ENCODE measurements at regions not wholly inside any gene's neighbourhood (a gene's known extent, or its start where the extent isn't known, plus 50 kb on each side); places are given as distances from the start of the nearest gene placed in this dataset.

DNA sequence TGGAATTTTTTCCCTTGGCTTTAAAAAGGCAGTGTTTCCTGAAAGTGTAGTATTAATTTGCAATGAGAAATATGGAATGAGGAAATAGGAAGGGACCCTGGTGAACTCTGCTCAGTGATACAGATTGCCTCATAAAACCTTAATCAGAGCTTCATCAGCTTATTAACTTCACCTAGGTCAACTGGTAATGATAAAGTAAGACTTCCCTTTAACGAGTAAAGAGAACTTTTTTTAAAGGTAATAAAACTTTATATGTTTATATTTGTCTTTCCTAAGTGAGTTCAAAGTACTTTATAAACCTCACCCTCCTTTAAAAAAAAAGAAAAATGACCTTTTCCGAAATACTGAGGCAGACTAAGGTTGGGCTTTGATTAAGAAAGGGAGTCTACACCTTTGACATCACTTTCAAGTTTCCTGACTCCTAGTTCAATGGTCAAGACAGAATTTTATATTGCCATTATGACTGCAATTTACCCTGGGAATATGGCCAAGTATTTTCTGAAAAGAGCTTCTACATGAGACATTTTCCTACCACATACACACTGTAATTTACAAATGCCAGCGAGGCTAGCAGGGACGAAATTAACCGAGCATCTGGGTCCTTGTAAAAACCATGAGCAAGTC, 706.3 kb upstream of the TENM3 start:
- TF ChIP-seq, protein P1, sequence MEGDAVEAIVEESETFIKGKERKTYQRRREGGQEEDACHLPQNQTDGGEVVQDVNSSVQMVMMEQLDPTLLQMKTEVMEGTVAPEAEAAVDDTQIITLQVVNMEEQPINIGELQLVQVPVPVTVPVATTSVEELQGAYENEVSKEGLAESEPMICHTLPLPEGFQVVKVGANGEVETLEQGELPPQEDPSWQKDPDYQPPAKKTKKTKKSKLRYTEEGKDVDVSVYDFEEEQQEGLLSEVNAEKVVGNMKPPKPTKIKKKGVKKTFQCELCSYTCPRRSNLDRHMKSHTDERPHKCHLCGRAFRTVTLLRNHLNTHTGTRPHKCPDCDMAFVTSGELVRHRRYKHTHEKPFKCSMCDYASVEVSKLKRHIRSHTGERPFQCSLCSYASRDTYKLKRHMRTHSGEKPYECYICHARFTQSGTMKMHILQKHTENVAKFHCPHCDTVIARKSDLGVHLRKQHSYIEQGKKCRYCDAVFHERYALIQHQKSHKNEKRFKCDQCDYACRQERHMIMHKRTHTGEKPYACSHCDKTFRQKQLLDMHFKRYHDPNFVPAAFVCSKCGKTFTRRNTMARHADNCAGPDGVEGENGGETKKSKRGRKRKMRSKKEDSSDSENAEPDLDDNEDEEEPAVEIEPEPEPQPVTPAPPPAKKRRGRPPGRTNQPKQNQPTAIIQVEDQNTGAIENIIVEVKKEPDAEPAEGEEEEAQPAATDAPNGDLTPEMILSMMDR (IDR thresholded peaks at IDR 0.05), result no peak
- TF ChIP-seq POLR2AphosphoS5 (IDR thresholded peaks at IDR 0.05), result no peak
- TF ChIP-seq EP300 (IDR thresholded peaks at IDR 0.05), result no peak
- TF ChIP-seq POLR2A (IDR thresholded peaks at IDR 0.05), result no peak
- 46% methylated on average over 5 of the region's 5 CpGs for WGBS
- Histone ChIP-seq H3K27ac (no peak overlapping the region), H3K9me3 (no peaks in the 10 kb centered on the region), H3K4me3 (no peak overlapping the region), H3K27me3 (no peaks in the 10 kb centered on the region), H3K36me3 (no peaks in the 10 kb centered on the region), H3K4me1 (no peaks in the 10 kb centered on the region)
- DNase-seq (ENCODE audit: low spot score in 2 of 2), result no peak

DNA sequence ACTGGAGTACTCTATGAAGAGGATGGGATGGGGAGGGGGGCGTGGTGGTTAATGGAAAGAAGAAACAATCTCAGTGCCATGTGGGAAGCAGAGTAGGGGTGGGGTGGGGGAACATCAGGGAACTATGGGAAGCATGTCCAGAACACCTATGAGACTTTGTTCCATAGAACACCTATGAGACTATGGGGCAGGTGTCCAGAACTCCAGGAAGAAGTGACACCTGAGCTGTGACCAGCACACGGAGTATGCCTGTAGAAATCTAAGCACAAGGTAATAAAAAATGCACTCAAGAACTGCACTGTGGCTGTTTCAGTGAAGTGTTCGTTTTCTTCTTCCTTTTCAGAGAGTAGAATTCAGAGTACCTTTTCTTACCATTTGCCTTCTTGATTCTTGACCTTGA, 704.8 kb upstream of the TENM3 start:
- Histone ChIP-seq H3K27ac (no peak overlapping the region), H3K27me3 (no peaks in the 10 kb centered on the region), H3K4me1 (no peaks in the 10 kb centered on the region), H3K4me3 (no peak overlapping the region), H3K36me3 (no peaks in the 10 kb centered on the region), H3K9me3 (no peaks in the 10 kb centered on the region)
- TF ChIP-seq, protein P1 (IDR thresholded peaks at IDR 0.05), result no peak
- TF ChIP-seq POLR2A (IDR thresholded peaks at IDR 0.05) (no peak), EP300 (IDR thresholded peaks at IDR 0.05) (no peak), POLR2AphosphoS5 (IDR thresholded peaks at IDR 0.05) (no peak)
- WGBS, result 69% methylated on average over 3 of the region's 3 CpGs
- DNase-seq (ENCODE audit: low spot score in 2 of 2), result no peak

DNA sequence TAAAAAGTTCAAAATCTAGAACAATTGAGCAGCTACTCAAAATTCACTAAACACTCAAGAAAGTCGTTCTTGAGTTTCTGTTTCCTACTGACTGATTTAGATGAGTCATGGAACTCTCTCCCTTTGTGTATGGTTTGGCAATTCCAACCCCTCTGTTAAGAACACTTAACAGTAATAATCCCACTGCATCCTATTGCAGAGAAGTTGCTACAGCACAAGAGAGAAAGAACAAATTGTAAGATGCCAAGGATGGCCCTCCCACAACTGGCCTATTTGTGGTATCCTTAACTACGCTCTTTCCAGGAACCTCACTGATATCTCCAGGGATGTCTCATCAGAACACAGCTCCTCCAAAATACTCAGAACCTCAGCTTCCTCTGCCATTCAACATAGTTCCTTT, 701.8 kb upstream of the TENM3 start:
- H3K4me3 ChIP-seq, result no peak overlapping the region
- no peaks in the 10 kb centered on the region for H3K4me1 ChIP-seq
- TF ChIP-seq EP300 (IDR thresholded peaks at IDR 0.05) (no peak), POLR2AphosphoS5 (IDR thresholded peaks at IDR 0.05) (no peak), POLR2A (IDR thresholded peaks at IDR 0.05) (no peak)
- TF ChIP-seq, protein P1 (IDR thresholded peaks at IDR 0.05), result no peak
- H3K36me3 ChIP-seq, result no peaks in the 10 kb centered on the region
- WGBS, result 77% methylated on average over 2 of the region's 2 CpGs
- H3K27ac ChIP-seq, result no peak overlapping the region
- DNase-seq (ENCODE audit: low spot score in 2 of 2), result no peak
- H3K9me3 ChIP-seq, result no peaks in the 10 kb centered on the region
- H3K27me3 ChIP-seq, result no peaks in the 10 kb centered on the region

DNA sequence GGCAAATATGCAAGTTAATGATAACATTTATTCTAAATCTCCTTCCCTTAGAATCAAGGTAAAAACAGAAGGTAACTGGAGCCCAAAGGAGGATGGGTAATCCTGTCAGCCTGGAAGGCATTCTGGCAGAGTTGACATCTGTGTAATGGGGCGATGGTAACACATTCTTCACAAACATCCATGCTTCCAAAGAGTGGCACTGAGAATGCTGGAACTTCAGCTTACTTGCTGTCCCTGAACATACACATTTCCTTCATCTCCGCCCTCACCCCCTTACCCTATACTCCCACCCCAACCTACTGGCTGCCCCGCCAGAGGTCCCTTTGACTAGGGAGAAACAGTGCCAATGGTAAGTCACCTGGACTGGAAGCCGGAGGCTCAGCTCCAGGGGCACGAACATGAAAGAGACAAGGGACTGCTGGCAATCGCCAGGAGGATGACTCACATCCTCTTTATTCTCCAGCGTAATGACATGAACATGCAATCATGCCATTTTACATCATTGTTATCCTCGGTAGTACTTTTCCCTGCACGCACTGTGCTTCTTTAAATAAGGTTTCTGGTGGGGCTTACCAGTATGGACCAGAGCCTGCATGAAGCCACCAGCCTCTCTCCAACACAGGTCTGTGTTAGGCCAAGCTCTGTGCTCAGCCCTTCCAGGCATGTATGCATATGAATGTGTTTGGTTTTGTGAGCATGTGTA, 694.2 kb upstream of the TENM3 start:
- TF ChIP-seq, protein P1 (IDR thresholded peaks at IDR 0.05), result no peak
- TF ChIP-seq EP300 (IDR thresholded peaks at IDR 0.05) (no peak), POLR2AphosphoS5 (IDR thresholded peaks at IDR 0.05) (no peak), POLR2A (IDR thresholded peaks at IDR 0.05) (no peak)
- WGBS, result 46% methylated on average over 9 of the region's 9 CpGs
- no peaks in the 10 kb centered on the region for H3K4me1 ChIP-seq
- no peaks in the 10 kb centered on the region for H3K36me3 ChIP-seq
- no peak overlapping the region for H3K4me3 ChIP-seq
- DNase-seq (ENCODE audit: low spot score in 2 of 2), result no peak
- no peaks in the 10 kb centered on the region for H3K9me3 ChIP-seq
- no peaks in the 10 kb centered on the region for H3K27me3 ChIP-seq
- H3K27ac ChIP-seq, result no peak overlapping the region

DNA sequence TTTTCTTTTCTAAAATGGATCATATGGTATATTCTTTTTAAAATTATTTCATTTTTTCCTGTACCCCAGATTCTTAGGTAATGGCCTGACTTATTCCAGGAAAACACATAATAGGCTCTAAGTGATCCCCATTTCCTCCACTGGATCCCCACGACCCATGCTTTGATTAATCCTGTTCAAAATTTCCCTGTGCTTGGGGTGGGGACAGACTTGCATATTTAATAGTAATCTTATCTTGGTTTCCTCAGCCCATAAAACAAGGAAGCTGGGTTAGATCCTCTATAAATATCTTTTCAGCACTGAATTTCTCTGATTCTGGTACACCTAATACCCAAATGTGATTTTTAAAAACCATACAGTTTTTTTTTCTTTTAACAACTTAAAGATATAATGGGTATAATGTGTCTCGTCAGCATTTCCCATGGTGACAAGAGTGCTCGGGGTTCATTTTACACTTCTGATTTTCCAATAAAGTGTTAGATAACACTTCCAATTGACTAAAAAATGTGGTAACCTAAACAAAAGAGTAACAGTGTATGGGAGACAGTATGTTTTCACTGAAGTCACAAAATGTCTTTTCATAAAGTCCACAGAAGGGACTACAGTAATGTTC, 693.5 kb upstream of the TENM3 start:
- WGBS, result 70% methylated on average over 3 of the region's 3 CpGs
- no peaks in the 10 kb centered on the region for H3K27me3 ChIP-seq
- no peak for DNase-seq (ENCODE audit: low spot score in 2 of 2)
- no peaks in the 10 kb centered on the region for H3K4me1 ChIP-seq
- no peaks in the 10 kb centered on the region for H3K9me3 ChIP-seq
- H3K4me3 ChIP-seq, result no peak overlapping the region
- H3K36me3 ChIP-seq, result no peaks in the 10 kb centered on the region
- H3K27ac ChIP-seq, result no peak overlapping the region
- TF ChIP-seq POLR2A (IDR thresholded peaks at IDR 0.05), result no peak
- TF ChIP-seq POLR2AphosphoS5 (IDR thresholded peaks at IDR 0.05), result no peak
- TF ChIP-seq, protein P1 (IDR thresholded peaks at IDR 0.05), result no peak
- TF ChIP-seq EP300 (IDR thresholded peaks at IDR 0.05), result no peak
